ENCODE measurements at regions not wholly inside any gene's neighbourhood (a gene's known extent, or its start where the extent isn't known, plus 50 kb on each side); places are given as distances from the start of the nearest gene placed in this dataset.

DNA sequence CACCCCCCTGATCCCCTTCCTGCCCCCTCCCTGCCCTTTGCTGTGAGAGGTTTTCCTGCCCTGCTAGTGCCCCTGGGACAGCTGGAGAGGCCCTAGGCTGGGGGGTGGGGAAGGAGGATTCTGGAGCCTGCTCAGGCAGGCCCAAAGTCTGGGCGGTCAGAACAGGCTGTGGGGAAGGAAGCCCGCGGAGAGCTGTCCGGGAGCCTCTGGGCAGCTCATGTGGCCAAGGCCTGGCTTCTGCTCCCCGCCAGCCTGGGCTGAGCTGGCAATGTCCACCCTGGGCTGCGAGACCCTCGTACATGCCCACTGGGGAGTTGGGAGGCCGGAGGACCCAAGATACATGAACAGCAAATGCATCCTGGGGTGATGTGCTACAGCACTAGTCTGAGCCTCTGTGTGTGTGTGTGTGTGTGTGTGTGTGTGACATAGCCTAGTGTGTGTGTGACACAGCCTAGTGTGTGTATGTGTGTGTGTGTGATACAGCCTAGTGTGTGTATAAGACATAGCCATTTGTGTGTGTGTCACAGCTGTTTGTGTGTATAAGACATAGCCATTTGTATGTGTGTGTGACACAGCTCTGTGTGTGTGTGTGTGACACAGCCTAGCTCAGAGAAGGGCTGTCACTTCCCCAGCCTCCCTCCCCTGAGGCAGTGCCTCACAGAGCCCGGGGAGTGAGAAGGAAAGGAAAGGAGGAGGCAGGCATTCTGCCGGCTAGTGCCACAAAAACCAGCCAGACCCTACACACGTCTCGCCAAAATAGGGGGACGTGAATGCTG is 201.4 kb upstream of the CIBAR2 start:
- H3K9me3 ChIP-seq (ENCODE audit: control insufficient read depth, low read length) = no peaks in the 10 kb centered on the region
- peaks cover 9% of the 10 kb centered on the region for H3K4me1 ChIP-seq (ENCODE audit: control insufficient read depth, insufficient read depth, low read length)
- WGBS = 51% methylated on average over 13 of the region's 13 CpGs
- intact Hi-C loops (cut with DNase I) = loop anchor here in 1 of 4 donors (10.0 kb wide), 1 partner anchor 301 kb away; the partner anchor contains the start of gene GSE1
- no peak overlapping the region for H3K27ac ChIP-seq (ENCODE audit: low read length)
- H3K27me3 ChIP-seq (ENCODE audit: control insufficient read depth, insufficient read depth) = no peaks in the 10 kb centered on the region
- peak in 2 of 3 donors; percentile 82 to 86 for DNase-seq
- H3K4me3 ChIP-seq (ENCODE audit: low read length) = no peak overlapping the region
- ATAC-seq = peak; percentile 29 to 30

DNA sequence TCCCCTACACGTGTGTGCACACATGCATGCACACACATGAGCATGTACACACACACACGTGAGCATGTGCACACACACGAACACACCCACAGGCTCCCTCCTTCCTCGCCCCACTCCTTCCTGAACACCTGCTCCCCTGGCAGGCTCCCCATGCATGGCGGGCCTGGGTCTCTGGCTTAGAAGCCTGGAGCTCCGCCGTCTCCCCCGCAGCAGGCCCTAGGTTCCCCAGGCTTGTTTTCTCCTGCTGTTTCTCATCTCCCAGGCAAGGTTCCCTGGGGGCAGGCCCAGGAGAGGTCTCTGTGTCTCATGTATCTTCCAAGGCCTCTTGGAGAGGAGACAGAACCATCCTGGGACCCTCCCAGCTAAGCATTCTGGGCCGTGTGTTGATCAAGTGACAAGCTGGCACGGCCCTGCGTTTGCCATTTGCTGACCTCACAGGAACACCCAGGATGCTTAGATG is 202.3 kb upstream of the CIBAR2 start:
- no peaks in the 10 kb centered on the region for H3K9me3 ChIP-seq (ENCODE audit: control insufficient read depth, low read length)
- DNase-seq (peak in 1 of 3 donors; percentile 53), ATAC-seq (no peak)
- H3K4me3 ChIP-seq (ENCODE audit: low read length) = no peak overlapping the region
- intact Hi-C loops (cut with DNase I) = loop anchor here in 1 of 4 donors (10.0 kb wide), 1 partner anchor 300 kb away; the partner anchor contains the start of gene GSE1
- H3K4me1 ChIP-seq (ENCODE audit: control insufficient read depth, insufficient read depth, low read length) = peaks cover 9% of the 10 kb centered on the region
- no peaks in the 10 kb centered on the region for H3K27me3 ChIP-seq (ENCODE audit: control insufficient read depth, insufficient read depth)
- H3K27ac ChIP-seq (ENCODE audit: low read length) = no peak overlapping the region
- WGBS = 72% methylated on average over 11 of the region's 11 CpGs

GRCh38 chr16:85315866-85316265 is 203.6 kb upstream of the CIBAR2 start:
- 96% methylated on average over 14 of the region's 14 CpGs for WGBS
- no peak overlapping the region for H3K27ac ChIP-seq (ENCODE audit: low read length)
- H3K4me1 ChIP-seq (ENCODE audit: control insufficient read depth, insufficient read depth, low read length) = peaks cover 10% of the 10 kb centered on the region
- no peaks in the 10 kb centered on the region for H3K9me3 ChIP-seq (ENCODE audit: control insufficient read depth, low read length)
- no peak overlapping the region for H3K4me3 ChIP-seq (ENCODE audit: low read length)
- peak in 1 of 3 donors; percentile 43 for DNase-seq
- intact Hi-C loops (cut with DNase I) = loop anchor here in 1 of 4 donors (10.0 kb wide), 1 partner anchor 299 kb away; the partner anchor contains the start of gene GSE1
- no peak for ATAC-seq
- no peaks in the 10 kb centered on the region for H3K27me3 ChIP-seq (ENCODE audit: control insufficient read depth, insufficient read depth)

DNA sequence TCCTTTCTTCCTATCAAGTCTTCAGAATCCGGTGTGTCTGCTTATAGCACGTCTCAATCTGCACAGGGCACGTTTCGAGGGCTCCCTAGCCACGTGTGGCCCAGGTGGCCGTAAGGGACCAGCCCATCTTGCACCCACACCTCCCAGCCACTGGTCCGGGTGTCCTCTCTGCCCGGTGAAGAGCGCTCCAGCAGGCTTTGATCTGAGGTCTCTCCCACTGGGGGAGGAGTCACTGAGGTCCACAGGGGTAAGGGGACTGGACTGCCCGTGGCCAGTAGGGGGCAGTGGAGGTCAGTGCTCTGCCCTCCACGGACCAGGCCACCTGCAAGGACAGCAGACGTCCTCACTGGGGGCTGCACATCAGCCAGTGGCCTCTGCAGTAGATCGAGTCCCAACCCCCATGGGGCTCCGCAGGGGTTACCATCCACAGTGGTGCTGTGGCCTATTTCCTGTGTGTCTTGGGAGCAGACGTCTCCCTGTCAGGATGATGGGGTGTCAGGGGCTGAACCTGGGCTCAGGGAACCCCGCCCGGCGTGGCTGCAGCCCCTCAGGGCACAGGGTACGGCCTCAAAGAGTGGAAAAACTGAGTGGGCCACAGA is 204.1 kb upstream of the CIBAR2 start:
- WGBS = 63% methylated on average over 19 of the region's 19 CpGs
- Histone ChIP-seq H3K4me1 (ENCODE audit: control insufficient read depth, insufficient read depth, low read length) (peaks cover 9% of the 10 kb centered on the region), H3K4me3 (ENCODE audit: low read length) (no peak overlapping the region), H3K27me3 (ENCODE audit: control insufficient read depth, insufficient read depth) (no peaks in the 10 kb centered on the region), H3K9me3 (ENCODE audit: control insufficient read depth, low read length) (no peaks in the 10 kb centered on the region), H3K27ac (ENCODE audit: low read length) (no peak overlapping the region)
- intact Hi-C loops (cut with DNase I) = loop anchor here in 1 of 4 donors (10.0 kb wide), 1 partner anchor 298 kb away; the partner anchor contains the start of gene GSE1
- ATAC-seq (peak; percentile 57 to 76), DNase-seq (peak; percentile 65 to 85 (median 77))

DNA sequence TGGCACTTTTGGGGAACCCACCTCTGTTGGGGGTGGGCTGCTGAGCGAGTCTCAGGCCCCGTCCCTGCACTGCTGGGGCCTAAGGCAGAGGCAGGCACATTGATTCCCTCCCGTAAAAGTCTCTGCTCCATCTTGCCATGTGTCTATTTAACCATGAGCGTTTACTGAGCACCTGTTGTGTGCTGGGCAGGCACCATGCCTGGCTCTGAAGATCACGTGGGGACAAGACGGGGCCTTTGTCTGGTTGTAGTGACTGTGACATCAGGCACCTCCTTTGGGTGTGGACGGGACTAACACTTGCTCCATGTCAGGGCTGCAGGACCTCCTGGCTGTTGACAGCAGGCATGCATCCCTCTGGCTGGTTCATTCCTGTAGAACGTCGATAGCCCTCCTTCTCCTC is 204.7 kb upstream of the CIBAR2 start:
- Histone ChIP-seq H3K4me3 (ENCODE audit: low read length) (no peak overlapping the region), H3K4me1 (ENCODE audit: control insufficient read depth, insufficient read depth, low read length) (peaks cover 9% of the 10 kb centered on the region), H3K9me3 (ENCODE audit: control insufficient read depth, low read length) (no peaks in the 10 kb centered on the region), H3K27me3 (ENCODE audit: control insufficient read depth, insufficient read depth) (no peaks in the 10 kb centered on the region), H3K27ac (ENCODE audit: low read length) (no peak overlapping the region)
- DNase-seq (no peak), ATAC-seq (no peak)
- intact Hi-C loops (cut with DNase I) = loop anchor here in 1 of 4 donors (10.0 kb wide), 1 partner anchor 298 kb away; the partner anchor contains the start of gene GSE1
- 75% methylated on average over 9 of the region's 9 CpGs for WGBS

DNA sequence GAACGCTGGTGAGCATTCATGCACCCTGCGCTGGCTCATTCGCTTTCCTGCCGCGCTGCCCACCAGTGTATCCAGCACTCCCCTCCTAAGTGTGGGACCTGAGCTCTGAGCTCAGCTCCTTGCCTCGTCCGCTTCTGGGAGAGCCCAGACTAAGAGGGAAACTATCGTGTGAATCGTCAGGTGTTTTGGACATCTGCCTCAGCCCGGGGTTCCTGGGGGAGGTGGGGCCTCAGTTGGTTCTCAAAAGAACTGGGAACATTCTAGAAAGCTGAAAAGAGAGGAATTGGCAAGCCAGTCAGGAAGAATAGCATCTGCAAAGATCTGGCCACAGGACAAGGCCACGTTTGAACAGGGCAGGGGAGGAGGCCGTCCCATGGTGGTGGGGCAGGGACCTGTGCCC is 205.4 kb upstream of the CIBAR2 start:
- H3K27ac ChIP-seq (ENCODE audit: low read length) = no peak overlapping the region
- intact Hi-C loops (cut with DNase I) = loop anchor here in 1 of 4 donors (10.0 kb wide), 1 partner anchor 297 kb away; the partner anchor contains the start of gene GSE1
- peaks cover 11% of the 10 kb centered on the region for H3K4me1 ChIP-seq (ENCODE audit: control insufficient read depth, insufficient read depth, low read length)
- no peaks in the 10 kb centered on the region for H3K9me3 ChIP-seq (ENCODE audit: control insufficient read depth, low read length)
- 82% methylated on average over 12 of the region's 12 CpGs for WGBS
- H3K27me3 ChIP-seq (ENCODE audit: control insufficient read depth, insufficient read depth) = no peaks in the 10 kb centered on the region
- H3K4me3 ChIP-seq (ENCODE audit: low read length) = no peak overlapping the region
- no peak for ATAC-seq
- DNase-seq = no peak

- H3K4me3 ChIP-seq (ENCODE audit: low read length) = no peak overlapping the region
- no peaks in the 10 kb centered on the region for H3K9me3 ChIP-seq (ENCODE audit: control insufficient read depth, low read length)
- H3K27ac ChIP-seq (ENCODE audit: low read length) = no peak overlapping the region
- 91% methylated on average over 24 of the region's 24 CpGs for WGBS
- DNase-seq = no peak
- intact Hi-C loops (cut with DNase I) = loop anchor here in 1 of 4 donors (10.0 kb wide), 1 partner anchor 295 kb away; the partner anchor contains the start of gene GSE1
- ATAC-seq = no peak
- H3K4me1 ChIP-seq (ENCODE audit: control insufficient read depth, insufficient read depth, low read length) = peaks cover 12% of the 10 kb centered on the region
- no peaks in the 10 kb centered on the region for H3K27me3 ChIP-seq (ENCODE audit: control insufficient read depth, insufficient read depth)
Observed at GRCh38 chr16:85319208-85319983, 207.1 kb upstream of the CIBAR2 start.

DNA sequence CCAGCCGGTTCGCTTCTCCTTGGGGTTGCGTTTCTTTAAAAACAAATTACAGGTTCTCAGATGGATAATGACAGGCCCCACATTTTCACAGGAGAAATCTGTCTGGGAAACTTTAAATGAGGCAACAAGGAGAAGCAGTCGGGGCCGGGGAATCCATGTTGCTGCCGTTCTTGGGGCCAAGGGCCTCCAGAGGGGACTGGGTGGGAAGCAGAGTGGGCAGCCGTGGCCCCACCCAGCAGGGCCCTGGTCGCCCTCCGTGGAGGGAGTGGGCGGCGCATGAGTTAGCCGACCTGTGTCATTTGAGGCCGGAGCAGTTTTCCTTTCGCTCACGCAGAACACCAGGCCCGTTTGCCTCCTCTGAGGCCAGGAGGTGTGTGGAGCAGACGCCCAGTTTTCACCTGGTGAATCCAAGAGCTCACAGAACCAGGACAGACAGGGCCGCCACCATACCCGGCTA is 207.7 kb upstream of the CIBAR2 start:
- Histone ChIP-seq H3K27me3 (ENCODE audit: control insufficient read depth, insufficient read depth) (no peaks in the 10 kb centered on the region), H3K4me1 (ENCODE audit: control insufficient read depth, insufficient read depth, low read length) (peaks cover 12% of the 10 kb centered on the region), H3K27ac (ENCODE audit: low read length) (no peak overlapping the region), H3K4me3 (ENCODE audit: low read length) (no peak overlapping the region), H3K9me3 (ENCODE audit: control insufficient read depth, low read length) (no peaks in the 10 kb centered on the region)
- intact Hi-C loops (cut with DNase I) = loop anchor here in 2 of 4 donors (5.0 to 10.0 kb wide), 2 partner anchors 47 to 295 kb away; partner anchors contain the start of gene GSE1 (in 1 of the 2)
- ATAC-seq = no peak
- WGBS = 87% methylated on average over 19 of the region's 19 CpGs
- no peak for DNase-seq

DNA sequence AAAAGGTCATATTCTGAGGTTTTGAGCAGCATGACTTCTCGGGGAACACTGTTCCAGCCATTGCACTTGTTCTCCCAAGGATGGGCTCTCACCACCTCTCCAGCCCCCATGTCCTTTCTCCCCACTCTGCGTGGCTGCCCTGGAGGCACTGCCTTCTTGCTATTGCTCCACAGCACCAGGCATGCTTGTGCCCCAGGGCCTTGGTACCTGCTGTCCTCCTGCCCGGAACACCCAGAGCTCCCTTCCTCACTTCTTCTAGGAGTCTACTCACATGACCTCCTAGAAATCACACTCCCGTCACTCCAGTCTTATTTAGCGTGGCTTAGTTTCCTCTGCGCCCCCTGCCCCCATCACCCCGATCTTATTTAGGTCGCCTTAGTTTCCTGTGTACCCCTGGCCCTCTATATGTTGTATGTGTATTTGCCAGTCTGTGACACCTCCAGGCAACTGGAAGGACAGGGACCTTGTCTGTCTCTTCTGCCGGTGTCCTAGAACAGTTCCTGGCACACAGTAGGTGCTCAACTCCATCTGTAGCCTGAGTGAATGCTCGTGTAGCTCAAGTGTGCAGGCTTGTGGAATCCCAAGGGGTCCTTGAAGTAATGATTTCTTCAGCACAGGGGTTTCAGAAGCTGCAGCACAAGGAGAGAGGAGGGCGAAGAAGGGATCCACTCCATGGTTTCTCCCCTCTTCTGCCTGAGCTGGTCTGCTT is 208.6 kb upstream of the CIBAR2 start:
- DNase-seq = no peak
- Histone ChIP-seq H3K4me3 (ENCODE audit: low read length) (no peak overlapping the region), H3K27ac (ENCODE audit: low read length) (peak overlapping the region; percentile 31), H3K4me1 (ENCODE audit: control insufficient read depth, insufficient read depth, low read length) (peaks cover 12% of the 10 kb centered on the region), H3K27me3 (ENCODE audit: control insufficient read depth, insufficient read depth) (no peaks in the 10 kb centered on the region), H3K9me3 (ENCODE audit: control insufficient read depth, low read length) (no peaks in the 10 kb centered on the region)
- ATAC-seq = no peak
- intact Hi-C loops (cut with DNase I) = loop anchor here in 1 of 4 donors (5.0 kb wide), 1 partner anchor 46 kb away; no protein-coding TSS in a partner anchor
- 92% methylated on average over 11 of the region's 11 CpGs for WGBS
